ENCODE measurements at regions not wholly inside any gene's neighbourhood (a gene's known extent, or its start where the extent isn't known, plus 50 kb on each side); places are given as distances from the start of the nearest gene placed in this dataset.

DNA sequence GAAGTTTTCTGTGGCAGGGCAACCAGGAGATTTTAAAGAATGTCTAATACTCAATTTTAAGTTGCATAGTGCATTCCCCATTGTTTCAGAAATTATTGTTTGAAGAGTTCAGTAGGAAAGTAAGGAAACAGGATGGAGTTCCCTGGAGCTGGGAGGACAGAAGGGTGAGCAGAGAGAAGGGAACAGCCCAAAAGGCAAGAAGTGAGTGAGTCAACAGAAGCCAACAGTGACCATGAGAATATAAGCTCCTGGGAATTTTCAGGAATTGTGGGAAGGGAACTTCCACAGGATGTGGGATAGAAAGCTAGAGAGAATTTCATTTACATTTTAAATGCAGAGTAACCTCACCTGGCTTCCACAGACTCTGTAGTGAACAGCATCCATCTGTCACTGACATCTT, 268.1 kb upstream of the ATP5MC3 start:
- TF ChIP-seq POLR2A (IDR thresholded peaks at IDR 0.05) (no peak), CTCF (IDR thresholded peaks at IDR 0.05) (no peak)
